Liver (tissue), 7 donors: ENCODE measurements at regions not wholly inside any gene's neighbourhood (a gene's known extent, or its start where the extent isn't known, plus 50 kb on each side); places are given as distances from the start of the nearest gene placed in this dataset.

Experiments used
- DNase-seq: peaks from one replicate; pipeline ENCODE4 v3.0.0-alpha.2; 2017; ENCODE audit warnings: low spot score
- H3K27ac ChIP-seq, 2 donors: one replicate each; pipeline ENCODE4 v1.7.0; 2013; ENCODE audit warnings: inconsistent platforms in 2 of 2, low read length in 2 of 2, control low read depth in 1 of 2, low read depth in 1 of 2, mild to moderate bottlenecking in 1 of 2
- H3K27me3 ChIP-seq, 4 donors: one replicate each; pipeline versions ENCODE4 v1.6.1 to v1.7.0; 2013; ENCODE audit warnings: low read length in 3 of 4, inconsistent platforms in 1 of 4, mild to moderate bottlenecking in 1 of 4, moderate library complexity in 1 of 4; ENCODE audit not compliant: control insufficient read depth in 4 of 4, insufficient read depth in 4 of 4
- H3K36me3 ChIP-seq, 4 donors: one replicate each; pipeline versions ENCODE4 v1.6.1 to v1.7.0; 2013; ENCODE audit warnings: low read length in 3 of 4, mild to moderate bottlenecking in 3 of 4, low read depth in 1 of 4, moderate library complexity in 1 of 4; ENCODE audit not compliant: control insufficient read depth in 4 of 4, insufficient read depth in 3 of 4
- H3K4me1 ChIP-seq, 4 donors: one replicate each; pipeline versions ENCODE4 v1.6.1 to v1.7.0; 2013; ENCODE audit warnings: low read length in 3 of 4, mild to moderate bottlenecking in 3 of 4, moderate library complexity in 1 of 4; ENCODE audit not compliant: control insufficient read depth in 4 of 4, insufficient read depth in 4 of 4
- H3K4me3 ChIP-seq, 3 donors: one replicate each; pipeline versions ENCODE4 v1.6.1 to v1.7.0; 2013; ENCODE audit warnings: low read length in 3 of 3, control low read depth in 1 of 3, low read depth in 1 of 3, mild to moderate bottlenecking in 1 of 3
- H3K9ac ChIP-seq, 2 donors: one replicate each; pipeline ENCODE4 v1.7.0; 2013; ENCODE audit warnings: low read length in 2 of 2, mild to moderate bottlenecking in 2 of 2, moderate library complexity in 2 of 2, control low read depth in 1 of 2, low read depth in 1 of 2
- H3K9me3 ChIP-seq, 4 donors: one replicate each; pipeline versions ENCODE4 v1.6.1 to v1.7.0; 2013; ENCODE audit warnings: low read length in 3 of 4; ENCODE audit not compliant: control insufficient read depth in 4 of 4
- ATF3 ChIP-seq: IDR thresholded peaks from 2 replicates; pipeline ENCODE4 v1.6.1; 2016; ENCODE audit warnings: antibody characterized with exemption
- FOXA1 ChIP-seq: IDR thresholded peaks from 2 replicates; pipeline ENCODE4 v1.6.1; 2016; ENCODE audit warnings: antibody characterized with exemption
- HNF4G ChIP-seq: IDR thresholded peaks from 2 replicates; pipeline ENCODE4 v1.6.1; 2016; ENCODE audit warnings: antibody characterized with exemption
- JUND ChIP-seq, 2 donors: IDR thresholded peaks; 2 replicates each; pipeline ENCODE4 v1.6.1; 2016; ENCODE audit warnings: antibody characterized with exemption in 2 of 2
- NR2F2 ChIP-seq: IDR thresholded peaks from 2 replicates; pipeline ENCODE4 v1.6.1; 2016; ENCODE audit warnings: antibody characterized with exemption
- REST ChIP-seq: IDR thresholded peaks from 2 replicates; pipeline ENCODE4 v1.6.1; 2016; ENCODE audit warnings: antibody characterized with exemption, mild to moderate bottlenecking
- RXRA ChIP-seq, 2 donors: IDR thresholded peaks; 2 replicates each; pipeline ENCODE4 v1.6.1; 2017 to 2018; ENCODE audit warnings: antibody characterized with exemption in 2 of 2, mild to moderate bottlenecking in 1 of 2
- TAF1 ChIP-seq: conservative IDR thresholded peaks from 2 replicates; pipeline ENCODE4 v1.6.1; 2016; ENCODE audit warnings: antibody characterized with exemption, mild to moderate bottlenecking
- YY1 ChIP-seq: IDR thresholded peaks from 2 replicates; pipeline ENCODE4 v1.6.1; 2016; ENCODE audit warnings: antibody characterized with exemption, mild to moderate bottlenecking
- WGBS: extraction: QIAGEN DNeasy Blood & Tissue Kit; methylation state at CpG from one replicate; pipeline ENCODE4 v1.1.7; 2013; 5-methylcytosine and 5-hydroxymethylcytosine counted together
- donor health status: healthy.
- donor health status: healthy.
- donor health status: healthy.
- donor health status: healthy.

GRCh38 chr5:171579976-171580411 lies 160.5 kb downstream of the FGF18 start (continued):
- TF ChIP-seq REST: no peak
- TF ChIP-seq ATF3: no peak

GRCh38 chr5:171580502-171581265 lies 161.2 kb downstream of the FGF18 start:
- DNase-seq: no peak
- Histone ChIP-seq H3K4me1 (no peaks in the 10 kb centered on the region), H3K9me3 (peaks cover 0 to 3% (median 0%) of the 10 kb centered on the region in 4 donors), H3K9ac (no peak overlapping the region), H3K36me3 (no peaks in the 10 kb centered on the region), H3K27ac (no peak overlapping the region), H3K4me3 (no peak overlapping the region), H3K27me3 (no peaks in the 10 kb centered on the region)
- WGBS: 74% methylated on average over 9 of the region's 9 CpGs
- TF ChIP-seq FOXA1 (no peak), HNF4G (no peak), JUND (IDR thresholded peaks at IDR 0.05) (no peak), NR2F2 (no peak), YY1 (no peak), REST (no peak)

GRCh38 chr5:171581781-171582180 lies 162.3 kb downstream of the FGF18 start:
- H3K9ac ChIP-seq: no peak overlapping the region
- no peaks in the 10 kb centered on the region for H3K27me3 ChIP-seq
- no peak for TF ChIP-seq JUND (IDR thresholded peaks at IDR 0.05)
- TF ChIP-seq TAF1: no peak
- TF ChIP-seq RXRA (IDR thresholded peaks at IDR 0.05): no peak
- no peaks in the 10 kb centered on the region for H3K9me3 ChIP-seq
- H3K4me1 ChIP-seq: no peaks in the 10 kb centered on the region
- H3K4me3 ChIP-seq: no peak overlapping the region
- DNase-seq: no peak
- no peaks in the 10 kb centered on the region for H3K36me3 ChIP-seq
- no peak overlapping the region for H3K27ac ChIP-seq
- 87% methylated on average over 7 of the region's 7 CpGs for WGBS
